ENCODE measurements at regions not wholly inside any gene's neighbourhood (a gene's known extent, or its start where the extent isn't known, plus 50 kb on each side); places are given as distances from the start of the nearest gene placed in this dataset.

GRCh38 chr7:10082896-10083295, 890.8 kb upstream of the PHF14 start:
- Mint-ChIP-seq H3K4me1 (peaks cover 23 to 26% of the 10 kb centered on the region in 2 experiments), H3K9me3 (no peaks in the 10 kb centered on the region), H3K4me3 (no peak overlapping the region), H3K36me3 (ENCODE audit: insufficient read depth in 1 of 3, low read depth in 3 of 3) (no peaks in the 10 kb centered on the region), H3K27ac (no peak overlapping the region), H3K27me3 (ENCODE audit: low read depth) (no peaks in the 10 kb centered on the region)
- H4K91ac ChIP-seq (ENCODE audit: insufficient read length, low read depth, low read length): no peak overlapping the region
- H3K18ac ChIP-seq (ENCODE audit: insufficient read length, low read depth, low read length): no peak overlapping the region
- no peak overlapping the region for H3K14ac ChIP-seq (ENCODE audit: insufficient read depth, low read length)
- H3K56ac ChIP-seq (ENCODE audit: insufficient read length, low read depth, low read length): no peak overlapping the region
- H3K23me2 ChIP-seq (ENCODE audit: insufficient read length, low read depth, low read length, poor library complexity, severe bottlenecking): no peaks in the 10 kb centered on the region
- H2BK12ac ChIP-seq (ENCODE audit: insufficient read length, low read depth, low read length): no peak overlapping the region
- H4K8ac ChIP-seq (replicated peaks; ENCODE audit: insufficient read length, low read depth, low read length): no peak overlapping the region
- no peak overlapping the region for H2AFZ ChIP-seq (ENCODE audit: low read length)
- H2BK120ac ChIP-seq (ENCODE audit: low read depth, low read length, poor library complexity, severe bottlenecking): no peak overlapping the region
- no peak overlapping the region for H3K4ac ChIP-seq (ENCODE audit: low read depth, low read length)
- H3K9me3 ChIP-seq (ENCODE audit: control insufficient read depth, low read depth, low read length): no peaks in the 10 kb centered on the region
- no peak overlapping the region for H4K5ac ChIP-seq (ENCODE audit: insufficient read length, low read depth, low read length)
- H2AK5ac ChIP-seq (ENCODE audit: insufficient read length, low read length): no peak overlapping the region
- H2BK15ac ChIP-seq (ENCODE audit: low read depth, low read length): no peak overlapping the region
- H3K4me1 ChIP-seq (ENCODE audit: insufficient read depth, low read length): no peaks in the 10 kb centered on the region
- no peak for TF ChIP-seq CTCF (conservative IDR thresholded peaks at IDR 0.05)
- WGBS (ENCODE audit: extremely low coverage, insufficient read length, low lambda C conversion rate): no CpG with 5 or more reads among the region's 4 CpGs
- no peaks in the 10 kb centered on the region for H3K79me2 ChIP-seq (ENCODE audit: insufficient read depth, low read length)
- no peak overlapping the region for H3K27ac ChIP-seq (ENCODE audit: insufficient read length, low read depth, low read length)
- no peak overlapping the region for H3K4me2 ChIP-seq (ENCODE audit: insufficient read depth, insufficient read length, low read length)
- no peak overlapping the region for H2BK20ac ChIP-seq (ENCODE audit: low read depth, low read length, poor library complexity, severe bottlenecking)
- H3K23ac ChIP-seq (ENCODE audit: insufficient read length, low read depth, low read length): no peak overlapping the region
- H2BK5ac ChIP-seq (ENCODE audit: insufficient read length, low read length): no peak overlapping the region
- no peaks in the 10 kb centered on the region for H4K20me1 ChIP-seq (ENCODE audit: control insufficient read depth, insufficient read depth, insufficient read length)
- H3K9ac ChIP-seq (ENCODE audit: extremely low read depth, insufficient read length, low read length): no peak overlapping the region
- DNase-seq: no peak
- H3K27me3 ChIP-seq (ENCODE audit: insufficient read depth, low read length): no peaks in the 10 kb centered on the region
- no peaks in the 10 kb centered on the region for H3K79me1 ChIP-seq (ENCODE audit: insufficient read depth, low read depth, low read length, poor library complexity, severe bottlenecking)
- no peak overlapping the region for H3T11ph ChIP-seq (ENCODE audit: low read length)

Measured in H9 (cell line).